ENCODE measurements at regions not wholly inside any gene's neighbourhood (a gene's known extent, or its start where the extent isn't known, plus 50 kb on each side); places are given as distances from the start of the nearest gene placed in this dataset.

- DNase-seq (ENCODE audit: low read depth in 3 of 3, low spot score in 2 of 3), result no peak
Observed at GRCh38 chr5:30765227-30765626, 428.3 kb upstream of the CDH6 start.

- DNase-seq (ENCODE audit: low read depth in 3 of 3, low spot score in 2 of 3), result no peak
Observed at GRCh38 chr5:30764704-30765103, 428.8 kb upstream of the CDH6 start.

- no peak for DNase-seq (ENCODE audit: low read depth in 3 of 3, low spot score in 2 of 3)
Observed at GRCh38 chr5:30759731-30760130, 433.8 kb upstream of the CDH6 start.

- no peak for DNase-seq (ENCODE audit: low read depth in 3 of 3, low spot score in 2 of 3)
Observed at GRCh38 chr5:30752015-30752414, 441.5 kb upstream of the CDH6 start.

GRCh38 chr5:30749971-30750370 is 443.5 kb upstream of the CDH6 start:
- no peak for DNase-seq (ENCODE audit: low read depth in 3 of 3, low spot score in 2 of 3)

GRCh38 chr5:30747412-30747811 is 446.1 kb upstream of the CDH6 start:
- no peak for DNase-seq (ENCODE audit: low read depth in 3 of 3, low spot score in 2 of 3)

GRCh38 chr5:30736669-30737068 is 456.8 kb upstream of the CDH6 start:
- no peak for DNase-seq (ENCODE audit: low read depth in 3 of 3, low spot score in 2 of 3)

- no peak for DNase-seq (ENCODE audit: low read depth in 3 of 3, low spot score in 2 of 3)
Observed at GRCh38 chr5:30734118-30734517, 459.4 kb upstream of the CDH6 start.

GRCh38 chr5:30725073-30725472 is 468.4 kb upstream of the CDH6 start:
- no peak for DNase-seq (ENCODE audit: low read depth in 3 of 3, low spot score in 2 of 3)

GRCh38 chr5:30698217-30698616 is 495.3 kb upstream of the CDH6 start:
- no peak for DNase-seq (ENCODE audit: low read depth in 3 of 3, low spot score in 2 of 3)

- no peak for DNase-seq (ENCODE audit: low read depth in 3 of 3, low spot score in 2 of 3)
Observed at GRCh38 chr5:30693326-30693725, 500.2 kb upstream of the CDH6 start.

- no peak for DNase-seq (ENCODE audit: low read depth in 3 of 3, low spot score in 2 of 3)
Observed at GRCh38 chr5:30690931-30691330, 502.6 kb upstream of the CDH6 start.

- no peak for DNase-seq (ENCODE audit: low read depth in 3 of 3, low spot score in 2 of 3)
Observed at GRCh38 chr5:30687461-30687860, 506.0 kb upstream of the CDH6 start.

GRCh38 chr5:30686530-30686929 is 507.0 kb upstream of the CDH6 start:
- no peak for DNase-seq (ENCODE audit: low read depth in 3 of 3, low spot score in 2 of 3)

GRCh38 chr5:30676223-30676840 is 517.2 kb upstream of the CDH6 start:
- DNase-seq (ENCODE audit: low read depth in 3 of 3, low spot score in 2 of 3), result no peak

- no peak for DNase-seq (ENCODE audit: low read depth in 3 of 3, low spot score in 2 of 3)
Observed at GRCh38 chr5:30667293-30667692, 526.2 kb upstream of the CDH6 start.

- no peak for DNase-seq (ENCODE audit: low read depth in 3 of 3, low spot score in 2 of 3)
Observed at GRCh38 chr5:30663536-30663935, 530.0 kb upstream of the CDH6 start.

- no peak for DNase-seq (ENCODE audit: low read depth in 3 of 3, low spot score in 2 of 3)
Observed at GRCh38 chr5:30662373-30662772, 531.1 kb upstream of the CDH6 start.

GRCh38 chr5:30661730-30662129 is 531.8 kb upstream of the CDH6 start:
- no peak for DNase-seq (ENCODE audit: low read depth in 3 of 3, low spot score in 2 of 3)

GRCh38 chr5:30659417-30659816 is 534.1 kb upstream of the CDH6 start:
- no peak for DNase-seq (ENCODE audit: low read depth in 3 of 3, low spot score in 2 of 3)

GRCh38 chr5:30650311-30650710 is 543.2 kb upstream of the CDH6 start:
- no peak for DNase-seq (ENCODE audit: low read depth in 3 of 3, low spot score in 2 of 3)

GRCh38 chr5:30638899-30639298 is 554.6 kb upstream of the CDH6 start:
- no peak for DNase-seq (ENCODE audit: low read depth in 3 of 3, low spot score in 2 of 3)

- DNase-seq (ENCODE audit: low read depth in 3 of 3, low spot score in 2 of 3), result no peak
Observed at GRCh38 chr5:30627945-30628344, 565.5 kb upstream of the CDH6 start.
